Right lobe of liver (tissue), 4 donors: ENCODE measurements at regions not wholly inside any gene's neighbourhood (a gene's known extent, or its start where the extent isn't known, plus 50 kb on each side); places are given as distances from the start of the nearest gene placed in this dataset.

ENCODE experiments used
- CTCF ChIP-seq, 4 donors: fragments of 200-600 bp in 3 of 4; fragments of 450-650 bp in 1 of 4; IDR thresholded peaks; one replicate each; pipeline versions ENCODE4 v1.5.1 to v1.8.0; 2016 to 2022; ENCODE audit warnings: antibody characterized with exemption in 4 of 4, mild to moderate bottlenecking in 2 of 4
- POLR2A ChIP-seq: fragments of 450-650 bp; IDR thresholded peaks from one replicate; pipeline ENCODE4 v1.6.1; 2017; ENCODE audit warnings: antibody characterized with exemption, mild to moderate bottlenecking
- donor health status: DM: no; HTN: no; CAD: no.
- donor health status: DM: no; HTN: no; CAD: no.
- donor health status: DM: no; HTN: yes; CAD: no.

DNA sequence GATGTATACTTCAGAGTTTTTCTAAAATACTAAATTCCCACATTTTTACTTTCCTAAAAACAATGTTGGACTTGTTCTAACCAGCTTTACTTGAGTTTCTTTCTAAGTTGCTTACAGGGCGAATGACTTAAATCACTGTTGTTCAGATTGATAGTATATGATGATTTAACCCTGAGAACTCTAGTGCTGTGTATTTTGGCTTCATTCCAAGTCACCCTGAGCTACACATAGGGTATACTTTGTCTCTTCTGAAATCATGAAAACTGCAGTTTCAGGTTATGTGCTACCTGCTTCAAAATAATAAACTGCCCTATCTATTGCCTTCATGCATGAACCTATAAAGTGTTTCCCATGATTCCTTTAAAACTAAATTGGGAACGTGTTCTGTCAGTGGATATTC is 162.5 kb upstream of the PDE3A start:
- no peak for TF ChIP-seq CTCF (IDR thresholded peaks at IDR 0.05)
- no peak for TF ChIP-seq POLR2A
